ENCODE measurements at regions not wholly inside any gene's neighbourhood (a gene's known extent, or its start where the extent isn't known, plus 50 kb on each side); places are given as distances from the start of the nearest gene placed in this dataset.

DNA sequence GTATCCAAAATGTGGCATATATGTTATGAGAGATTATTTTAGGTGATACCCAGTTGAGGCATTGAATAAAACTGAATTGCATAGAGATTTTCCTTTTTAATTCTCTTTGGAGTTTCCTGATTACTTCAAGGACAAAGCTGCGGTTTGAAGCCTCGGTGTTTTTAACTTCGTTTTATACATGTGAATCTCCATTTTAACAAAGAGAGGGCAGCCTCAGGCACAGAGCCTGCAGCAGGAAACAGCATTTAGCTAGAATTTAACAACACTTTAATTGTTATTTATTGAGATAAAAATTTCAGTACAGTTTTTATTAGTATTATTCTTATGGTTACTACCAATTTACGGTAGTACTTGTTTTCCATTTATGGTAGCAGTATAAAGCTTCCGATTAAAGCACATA, 114.0 kb downstream of the KIF4B start:
- CTCF ChIA-PET (ENCODE audit: unreplicated experiment): no interaction called here
- BruUV-seq (replicated peaks): no TSS peak

DNA sequence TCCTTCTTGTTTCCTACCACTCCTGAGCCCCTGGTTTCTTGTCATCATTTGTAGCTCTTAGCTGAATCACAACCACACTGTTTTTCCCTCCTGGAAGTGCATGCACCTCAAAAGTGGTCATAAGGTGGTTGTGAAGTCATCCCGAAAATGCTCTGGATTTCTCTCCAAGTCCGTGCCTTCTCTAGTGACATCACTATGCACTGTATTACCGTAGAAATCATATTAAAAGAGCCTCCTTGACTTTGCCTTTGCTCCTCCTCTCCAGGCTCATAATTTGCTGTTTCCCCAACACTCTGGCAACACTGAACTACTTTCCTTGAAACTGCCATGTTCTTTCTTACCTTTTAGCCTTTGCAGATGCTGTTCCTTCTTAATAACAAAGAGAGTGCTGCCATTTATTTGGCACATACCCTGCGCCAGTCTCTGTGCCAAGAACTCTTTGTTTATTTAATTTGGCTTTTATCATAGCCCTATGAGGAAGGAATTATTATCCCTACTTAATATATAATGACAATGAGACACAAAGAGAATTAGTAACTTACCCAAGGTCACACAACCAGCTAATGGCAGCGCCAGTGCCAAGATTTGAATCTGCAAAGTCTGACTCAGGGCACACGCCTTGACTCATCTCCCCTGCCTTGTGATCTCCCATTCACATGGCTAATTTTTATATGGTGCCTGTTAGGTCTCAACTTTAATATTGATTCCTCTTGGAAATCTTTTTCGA, 115.4 kb downstream of the KIF4B start:
- no peak for TF ChIP-seq EZH2phosphoT487 (IDR thresholded peaks at IDR 0.05; ENCODE audit: borderline replicate concordance, low read depth, low read length)
- TF ChIP-seq, protein P1, sequence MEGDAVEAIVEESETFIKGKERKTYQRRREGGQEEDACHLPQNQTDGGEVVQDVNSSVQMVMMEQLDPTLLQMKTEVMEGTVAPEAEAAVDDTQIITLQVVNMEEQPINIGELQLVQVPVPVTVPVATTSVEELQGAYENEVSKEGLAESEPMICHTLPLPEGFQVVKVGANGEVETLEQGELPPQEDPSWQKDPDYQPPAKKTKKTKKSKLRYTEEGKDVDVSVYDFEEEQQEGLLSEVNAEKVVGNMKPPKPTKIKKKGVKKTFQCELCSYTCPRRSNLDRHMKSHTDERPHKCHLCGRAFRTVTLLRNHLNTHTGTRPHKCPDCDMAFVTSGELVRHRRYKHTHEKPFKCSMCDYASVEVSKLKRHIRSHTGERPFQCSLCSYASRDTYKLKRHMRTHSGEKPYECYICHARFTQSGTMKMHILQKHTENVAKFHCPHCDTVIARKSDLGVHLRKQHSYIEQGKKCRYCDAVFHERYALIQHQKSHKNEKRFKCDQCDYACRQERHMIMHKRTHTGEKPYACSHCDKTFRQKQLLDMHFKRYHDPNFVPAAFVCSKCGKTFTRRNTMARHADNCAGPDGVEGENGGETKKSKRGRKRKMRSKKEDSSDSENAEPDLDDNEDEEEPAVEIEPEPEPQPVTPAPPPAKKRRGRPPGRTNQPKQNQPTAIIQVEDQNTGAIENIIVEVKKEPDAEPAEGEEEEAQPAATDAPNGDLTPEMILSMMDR (conservative IDR thresholded peaks at IDR 0.05; ENCODE audit: low read length): no peak
- no peaks in the 10 kb centered on the region for H3K9me2 ChIP-seq (ENCODE audit: insufficient read depth, low read length)
- H3K4me1 ChIP-seq (ENCODE audit: insufficient read depth, low read length, poor library complexity, severe bottlenecking): no peaks in the 10 kb centered on the region
- no peaks in the 10 kb centered on the region for H4K20me1 ChIP-seq (ENCODE audit: insufficient read depth, low read length)
- no peak overlapping the region for H3K4me3 ChIP-seq (ENCODE audit: low read depth, low read length, poor library complexity, severe bottlenecking)
- H3K4me2 ChIP-seq (ENCODE audit: low read length): no peak overlapping the region
- no peaks in the 10 kb centered on the region for H3K9me3 ChIP-seq (ENCODE audit: low read length)
- POLR2A ChIA-PET: no interaction called here
- no peaks in the 10 kb centered on the region for H3K79me2 ChIP-seq (ENCODE audit: insufficient read depth, low read depth, low read length)
- no peak overlapping the region for H3K27ac ChIP-seq (ENCODE audit: low read depth, low read length, poor library complexity, severe bottlenecking)
- CTCF ChIA-PET (ENCODE audit: unreplicated experiment): no interaction called here
- no peak overlapping the region for H2AFZ ChIP-seq (ENCODE audit: low read length)
- no TSS peak for BruUV-seq (replicated peaks)
- intact Hi-C loops (cut with micrococcal nuclease; ENCODE audit: unreplicated experiment): no loop called here
- no peaks in the 10 kb centered on the region for H3K36me3 ChIP-seq (ENCODE audit: insufficient read depth, low read length)
- DNase-seq (ENCODE audit: low spot score): no peak

More for the DNA sequence above, 114.0 kb downstream of the KIF4B start:
- H3K36me3 ChIP-seq (ENCODE audit: insufficient read depth, low read length): no peaks in the 10 kb centered on the region
- H3K4me1 ChIP-seq (ENCODE audit: insufficient read depth, low read length, poor library complexity, severe bottlenecking): no peaks in the 10 kb centered on the region
- no peaks in the 10 kb centered on the region for H3K9me2 ChIP-seq (ENCODE audit: insufficient read depth, low read length)
- H4K20me1 ChIP-seq (ENCODE audit: insufficient read depth, low read length): no peaks in the 10 kb centered on the region
- no peak overlapping the region for H2AFZ ChIP-seq (ENCODE audit: low read length)
- no peak overlapping the region for H3K4me3 ChIP-seq (ENCODE audit: low read depth, low read length, poor library complexity, severe bottlenecking)
- no peak for TF ChIP-seq EZH2phosphoT487 (IDR thresholded peaks at IDR 0.05; ENCODE audit: borderline replicate concordance, low read depth, low read length)
- TF ChIP-seq, protein P1 (conservative IDR thresholded peaks at IDR 0.05; ENCODE audit: low read length): no peak
- H3K27ac ChIP-seq (ENCODE audit: low read depth, low read length, poor library complexity, severe bottlenecking): no peak overlapping the region
- no peak for DNase-seq (ENCODE audit: low spot score)
- no peak overlapping the region for H3K4me2 ChIP-seq (ENCODE audit: low read length)
- no peaks in the 10 kb centered on the region for H3K79me2 ChIP-seq (ENCODE audit: insufficient read depth, low read depth, low read length)
- intact Hi-C loops (cut with micrococcal nuclease; ENCODE audit: unreplicated experiment): no loop called here
- H3K9me3 ChIP-seq (ENCODE audit: low read length): no peaks in the 10 kb centered on the region
- POLR2A ChIA-PET: interaction anchor here (0.6 kb wide), 1 partner anchor 1896 kb away, joined by 4 read pairs; no protein-coding TSS in a partner anchor

DNA sequence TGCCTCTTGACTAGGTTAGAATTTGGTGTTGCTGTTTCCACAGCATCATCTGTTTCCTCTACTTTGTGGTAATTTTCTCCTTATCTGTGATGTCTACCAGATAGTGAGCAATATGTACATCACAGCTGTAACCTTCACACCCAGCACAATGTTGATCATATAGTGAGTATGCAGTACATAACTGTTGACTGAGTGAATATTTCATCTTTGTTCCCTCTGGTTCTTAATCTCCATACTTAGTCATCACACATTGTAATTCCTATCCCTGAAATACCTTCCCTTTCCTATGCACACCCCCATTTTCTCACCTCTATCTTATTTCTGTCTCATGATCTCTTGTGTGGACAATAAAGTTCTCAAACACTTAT, 115.9 kb downstream of the KIF4B start:
- Histone ChIP-seq H3K9me2 (ENCODE audit: insufficient read depth, low read length) (no peaks in the 10 kb centered on the region), H3K4me2 (ENCODE audit: low read length) (no peak overlapping the region), H3K4me3 (ENCODE audit: low read depth, low read length, poor library complexity, severe bottlenecking) (no peak overlapping the region), H3K4me1 (ENCODE audit: insufficient read depth, low read length, poor library complexity, severe bottlenecking) (no peaks in the 10 kb centered on the region), H2AFZ (ENCODE audit: low read length) (no peak overlapping the region), H3K36me3 (ENCODE audit: insufficient read depth, low read length) (no peaks in the 10 kb centered on the region), H3K79me2 (ENCODE audit: insufficient read depth, low read depth, low read length) (no peaks in the 10 kb centered on the region), H3K9me3 (ENCODE audit: low read length) (no peaks in the 10 kb centered on the region), H3K27ac (ENCODE audit: low read depth, low read length, poor library complexity, severe bottlenecking) (no peak overlapping the region), H4K20me1 (ENCODE audit: insufficient read depth, low read length) (no peaks in the 10 kb centered on the region)
- intact Hi-C loops (cut with micrococcal nuclease; ENCODE audit: unreplicated experiment): no loop called here
- TF ChIP-seq, protein P1 (conservative IDR thresholded peaks at IDR 0.05; ENCODE audit: low read length): no peak
- TF ChIP-seq EZH2phosphoT487 (IDR thresholded peaks at IDR 0.05; ENCODE audit: borderline replicate concordance, low read depth, low read length): no peak
- ChIA-PET POLR2A (interaction anchor here (1.5 kb wide), 1 partner anchor 9 kb away, joined by 4 read pairs; no protein-coding TSS in a partner anchor), CTCF (ENCODE audit: unreplicated experiment) (no interaction called here)
- BruUV-seq (replicated peaks): no TSS peak
- DNase-seq (ENCODE audit: low spot score): no peak
